Medulla oblongata (tissue), 1 donor: ENCODE measurements at regions not wholly inside any gene's neighbourhood (a gene's known extent, or its start where the extent isn't known, plus 50 kb on each side); places are given as distances from the start of the nearest gene placed in this dataset.

Experiments
- DNase-seq: peaks from one replicate; pipeline ENCODE4 v3.0.0-alpha.2; 2015; ENCODE audit errors: extremely low spot score

GRCh38 chr10:9625304-9625703 is 1392.4 kb upstream of the CELF2 start:
- no peak for DNase-seq

- DNase-seq = no peak
Observed at GRCh38 chr10:9634466-9634865, 1383.2 kb upstream of the CELF2 start.

GRCh38 chr10:9635691-9636090 is 1382.0 kb upstream of the CELF2 start:
- no peak for DNase-seq

GRCh38 chr10:9636216-9636615 is 1381.5 kb upstream of the CELF2 start:
- no peak for DNase-seq

- DNase-seq = no peak
Observed at GRCh38 chr10:9643782-9644181, 1373.9 kb upstream of the CELF2 start.

GRCh38 chr10:9645404-9645803 is 1372.3 kb upstream of the CELF2 start:
- DNase-seq = no peak

GRCh38 chr10:9645928-9646600 is 1371.6 kb upstream of the CELF2 start:
- DNase-seq = no peak

- no peak for DNase-seq
Observed at GRCh38 chr10:9654261-9654660, 1363.4 kb upstream of the CELF2 start.

GRCh38 chr10:9656386-9656785 is 1361.3 kb upstream of the CELF2 start:
- DNase-seq = no peak

GRCh38 chr10:9656996-9657395 is 1360.7 kb upstream of the CELF2 start:
- no peak for DNase-seq

- no peak for DNase-seq
Observed at GRCh38 chr10:9657530-9657929, 1360.1 kb upstream of the CELF2 start.

GRCh38 chr10:9668411-9668810 is 1349.3 kb upstream of the CELF2 start:
- DNase-seq = no peak

- no peak for DNase-seq
Observed at GRCh38 chr10:9670911-9671310, 1346.8 kb upstream of the CELF2 start.

GRCh38 chr10:9681655-9682054 is 1336.0 kb upstream of the CELF2 start:
- DNase-seq = no peak

- DNase-seq = no peak
Observed at GRCh38 chr10:9682802-9683201, 1334.9 kb upstream of the CELF2 start.

GRCh38 chr10:9684186-9684585 is 1333.5 kb upstream of the CELF2 start:
- no peak for DNase-seq

GRCh38 chr10:9685596-9685995 is 1332.1 kb upstream of the CELF2 start:
- DNase-seq = no peak

GRCh38 chr10:9688711-9689110 is 1329.0 kb upstream of the CELF2 start:
- no peak for DNase-seq

- DNase-seq = no peak
Observed at GRCh38 chr10:9707216-9707615, 1310.5 kb upstream of the CELF2 start.

- DNase-seq = no peak
Observed at GRCh38 chr10:9709849-9710248, 1307.8 kb upstream of the CELF2 start.

- no peak for DNase-seq
Observed at GRCh38 chr10:9712393-9712792, 1305.3 kb upstream of the CELF2 start.

- DNase-seq = no peak
Observed at GRCh38 chr10:9719246-9719645, 1298.4 kb upstream of the CELF2 start.

- DNase-seq = no peak
Observed at GRCh38 chr10:9733766-9734165, 1283.9 kb upstream of the CELF2 start.

GRCh38 chr10:9734218-9734617 is 1283.5 kb upstream of the CELF2 start:
- DNase-seq = no peak
